CD14-positive monocyte (primary cell): ENCODE measurements at regions not wholly inside any gene's neighbourhood (a gene's known extent, or its start where the extent isn't known, plus 50 kb on each side); places are given as distances from the start of the nearest gene placed in this dataset.
"Not testable (repeated sequence)": the region's sequence is repeated elsewhere in the genome, so short reads cannot be mapped to it uniquely, and the experiment has no call there.

Experiments
- DNase-seq, 3 donors: peaks; one replicate each; pipeline ENCODE4 v3.0.0-alpha.2; 2011 to 2022
- H2AFZ ChIP-seq: 2 replicates; pipeline ENCODE4 v1.6.0; 2012; ENCODE audit warnings: mild to moderate bottlenecking, low read depth, low read length, inconsistent platforms; ENCODE audit not compliant: insufficient read depth, poor library complexity, severe bottlenecking
- H3K27ac ChIP-seq, 2 donors: 1 replicate in 1 of 2; 2 replicates in 1 of 2; pipeline ENCODE4 v1.5.1; 2012 to 2013; ENCODE audit warnings: low read length in 2 of 2, control low read depth in 1 of 2, inconsistent platforms in 1 of 2, low read depth in 1 of 2, mild to moderate bottlenecking in 1 of 2
- H3K27me3 ChIP-seq, 2 donors: one replicate each; pipeline versions ENCODE4 v1.6.0 to v1.6.1; 2011 to 2013; ENCODE audit warnings: low read length in 2 of 2; ENCODE audit not compliant: control insufficient read depth in 2 of 2, insufficient read depth in 2 of 2
- H3K36me3 ChIP-seq, 2 donors: replicated peaks in 1 of 2; 1 replicate in 1 of 2; 2 replicates in 1 of 2; pipeline versions ENCODE4 v1.5.1 to v1.6.1; 2012 to 2013; ENCODE audit warnings: low read length in 2 of 2, control low read depth in 1 of 2, inconsistent platforms in 1 of 2, mild to moderate bottlenecking in 1 of 2; ENCODE audit not compliant: insufficient read depth in 2 of 2, control insufficient read depth in 1 of 2
- H3K4me1 ChIP-seq, 2 donors: 1 replicate in 1 of 2; 2 replicates in 1 of 2; pipeline versions ENCODE4 v1.5.1 to v1.6.1; 2012 to 2013; ENCODE audit warnings: low read length in 2 of 2, control low read depth in 1 of 2, inconsistent platforms in 1 of 2, mild to moderate bottlenecking in 1 of 2, moderate library complexity in 1 of 2; ENCODE audit not compliant: insufficient read depth in 2 of 2, control insufficient read depth in 1 of 2
- H3K4me2 ChIP-seq: replicated peaks from 2 replicates; pipeline ENCODE3; 2012; ENCODE audit warnings: low read length, moderate library complexity, mild to moderate bottlenecking; ENCODE audit not compliant: poor library complexity, severe bottlenecking; ENCODE audit errors: extremely low read depth
- H3K4me3 ChIP-seq, 3 experiments: fragments of 200-600 bp in 1 of 3; sonication (generic) in 1 of 3; replicated peaks in 1 of 3; 1 replicate in 2 of 3; 2 replicates in 1 of 3; pipeline ENCODE4 v1.5.1; 2011 to 2013; ENCODE audit warnings: low read length in 3 of 3, mild to moderate bottlenecking in 3 of 3, control low read depth in 2 of 3, low read depth in 2 of 3, inconsistent platforms in 1 of 3, moderate library complexity in 1 of 3
- H3K79me2 ChIP-seq: 2 replicates; pipeline ENCODE4 v1.6.0; 2012; ENCODE audit warnings: mild to moderate bottlenecking, control low read depth, inconsistent platforms, low read length, moderate library complexity; ENCODE audit not compliant: insufficient read depth
- H3K9ac ChIP-seq: 2 replicates; pipeline ENCODE4 v1.6.0; 2017; ENCODE audit warnings: low read length, mild to moderate bottlenecking; ENCODE audit not compliant: insufficient read depth, poor library complexity, severe bottlenecking
- H3K9me3 ChIP-seq, 2 donors: replicated peaks in 1 of 2; 1 replicate in 1 of 2; 2 replicates in 1 of 2; pipeline versions ENCODE4 v1.5.1 to v1.6.1; 2012 to 2013; ENCODE audit warnings: low read length in 2 of 2, control low read depth in 1 of 2; ENCODE audit not compliant: control insufficient read depth in 1 of 2, insufficient read depth in 1 of 2
- H4K20me1 ChIP-seq: 2 replicates; pipeline ENCODE4 v1.6.0; 2012; ENCODE audit warnings: mild to moderate bottlenecking, low read length, control low read depth, moderate library complexity; ENCODE audit not compliant: insufficient read depth
- H3K27ac Mint-ChIP-seq, 7 donors: one replicate each; pipeline ENCODE4 v1.8.0; 2020; ENCODE audit warnings: mild to moderate bottlenecking in 7 of 7, mixed read lengths in 7 of 7, moderate library complexity in 6 of 7, inconsistent platforms in 2 of 7
- H3K27me3 Mint-ChIP-seq, 3 donors: one replicate each; pipeline ENCODE4 v1.8.0; 2021 to 2022; ENCODE audit warnings: low read depth in 3 of 3, mild to moderate bottlenecking in 3 of 3, mixed read lengths in 3 of 3, moderate library complexity in 3 of 3, inconsistent platforms in 1 of 3
- H3K36me3 Mint-ChIP-seq, 2 donors: one replicate each; pipeline ENCODE4 v1.8.0; 2020; ENCODE audit warnings: mixed read lengths in 2 of 2, inconsistent platforms in 1 of 2, mild to moderate bottlenecking in 1 of 2
- H3K4me1 Mint-ChIP-seq: one replicate; pipeline ENCODE4 v1.8.0; 2020; ENCODE audit warnings: mild to moderate bottlenecking, mixed read lengths
- H3K4me3 Mint-ChIP-seq, 2 donors: one replicate each; pipeline ENCODE4 v1.8.0; 2020; ENCODE audit warnings: mild to moderate bottlenecking in 2 of 2, mixed read lengths in 2 of 2, moderate library complexity in 1 of 2
- H3K9me3 Mint-ChIP-seq, 7 donors: one replicate each; pipeline ENCODE4 v1.8.0; 2020 to 2022; ENCODE audit warnings: mixed read lengths in 7 of 7, mild to moderate bottlenecking in 6 of 7, moderate library complexity in 6 of 7, inconsistent platforms in 2 of 7
- CTCF ChIP-seq: fragments of 200-600 bp; IDR thresholded peaks from one replicate; pipeline ENCODE4 v1.8.0; 2022; ENCODE audit warnings: antibody characterized with exemption, mild to moderate bottlenecking
- WGBS: methylation state at CpG from one replicate; pipeline ENCODE4 v1.1.5; 2013; ENCODE audit warnings: missing lambda C conversion rate; ENCODE audit not compliant: insufficient coverage; 5-methylcytosine and 5-hydroxymethylcytosine counted together
- intact Hi-C, 2 donors: fragments of 100-400 bp; cut with micrococcal nuclease; formaldehyde crosslinking; loops; one replicate each; pipeline versions ENCODE4 v1.15.0 to v1.15.1; 2023

DNA sequence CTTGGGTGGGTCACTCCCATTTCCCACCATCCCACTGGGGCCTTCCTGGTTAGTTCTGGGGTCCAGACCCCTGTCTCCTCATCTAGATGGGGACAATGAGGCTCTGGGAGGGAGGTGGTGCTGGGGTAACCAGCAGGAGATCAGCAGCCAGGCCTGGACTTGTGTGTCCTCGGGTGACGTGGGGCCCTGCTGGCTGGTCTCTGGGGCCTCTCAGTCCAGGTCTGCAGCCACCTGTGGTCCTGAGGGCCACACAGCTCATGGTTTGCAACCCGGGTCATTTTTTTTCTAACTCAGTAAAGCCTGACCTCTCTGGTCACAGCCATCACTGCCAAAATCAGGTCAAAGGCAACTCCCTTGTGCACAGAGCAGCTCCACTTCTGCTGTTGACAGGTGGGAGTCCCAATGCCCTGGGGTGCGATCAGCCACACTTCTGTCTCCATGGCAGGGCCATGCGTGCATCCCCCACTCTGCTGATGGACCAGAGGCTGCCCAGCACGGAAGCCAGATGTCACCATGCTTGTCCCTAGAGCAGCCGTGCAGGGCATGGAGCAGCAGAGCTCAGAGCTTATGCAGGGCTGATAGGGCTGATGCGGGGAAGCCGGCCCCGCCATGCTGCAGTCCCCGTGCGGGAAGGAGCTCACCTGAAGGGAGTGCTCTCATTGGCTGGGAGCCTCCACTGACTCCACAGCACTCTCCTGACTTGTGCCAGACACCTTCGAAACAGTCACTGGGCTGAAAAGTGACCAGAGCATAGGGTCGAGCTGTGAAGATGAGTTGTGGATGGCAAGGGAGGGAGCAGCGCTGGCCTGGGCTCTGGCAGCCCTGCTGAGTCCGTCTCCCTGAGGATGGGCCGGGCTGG is 250.9 kb downstream of the ADGRD1 start:
- 93% methylated on average over 9 of the region's 17 CpGs for WGBS
- Histone ChIP-seq H3K27ac (no peak overlapping the region), H3K36me3 (no peaks in the 10 kb centered on the region), H4K20me1 (no peaks in the 10 kb centered on the region), H3K4me3 (no peak overlapping the region), H3K4me2 (no peak overlapping the region), H3K4me1 (no peaks in the 10 kb centered on the region), H3K9ac (no peak overlapping the region), H3K9me3 (no peaks in the 10 kb centered on the region), H3K79me2 (no peaks in the 10 kb centered on the region), H2AFZ (no peak overlapping the region), H3K27me3 (no peaks in the 10 kb centered on the region)
- H3K27ac Mint-ChIP-seq: no peak overlapping the region
- intact Hi-C loops: no loop called here
- no peaks in the 10 kb centered on the region for H3K4me1 Mint-ChIP-seq
- peaks cover 0 to 2% (median 2%) of the 10 kb centered on the region in 3 donors for H3K27me3 Mint-ChIP-seq
- no peak for TF ChIP-seq CTCF
- no peak for DNase-seq
- H3K4me3 Mint-ChIP-seq: no peak overlapping the region
- no peaks in the 10 kb centered on the region for H3K36me3 Mint-ChIP-seq
- H3K9me3 Mint-ChIP-seq: peaks cover 0 to 1% (median 0%) of the 10 kb centered on the region in 7 donors

- H3K9me3 Mint-ChIP-seq, intact Hi-C loops, H3K27me3 Mint-ChIP-seq, H3K27me3 ChIP-seq, H3K36me3 ChIP-seq, H3K4me1 Mint-ChIP-seq, H4K20me1 ChIP-seq, H3K27ac ChIP-seq, H3K27ac Mint-ChIP-seq, H3K79me2 ChIP-seq, H3K4me1 ChIP-seq, H2AFZ ChIP-seq, H3K4me3 ChIP-seq, H3K36me3 Mint-ChIP-seq, H3K9ac ChIP-seq, DNase-seq, H3K4me3 Mint-ChIP-seq, H3K9me3 ChIP-seq, H3K4me2 ChIP-seq: not testable (repeated sequence)
- 98% methylated on average over 9 of the region's 23 CpGs for WGBS
These were observed 251.7 kb downstream of the ADGRD1 start for GRCh38 chr12:131205275-131205933.

GRCh38 chr12:131206630-131207299 is 253.1 kb downstream of the ADGRD1 start:
- not testable (repeated sequence) for H3K27me3 Mint-ChIP-seq

More at GRCh38 chr12:131206630-131207299, 253.1 kb downstream of the ADGRD1 start:
- H3K9ac ChIP-seq, H3K4me1 Mint-ChIP-seq, H3K27me3 ChIP-seq, H3K4me2 ChIP-seq, H3K9me3 Mint-ChIP-seq, DNase-seq, H3K36me3 Mint-ChIP-seq, H2AFZ ChIP-seq, H3K36me3 ChIP-seq, H4K20me1 ChIP-seq, H3K27ac Mint-ChIP-seq, H3K4me3 ChIP-seq, intact Hi-C loops, H3K9me3 ChIP-seq, H3K27ac ChIP-seq, H3K79me2 ChIP-seq, H3K4me3 Mint-ChIP-seq, H3K4me1 ChIP-seq: not testable (repeated sequence)
- WGBS: 100% methylated on average over 3 of the region's 19 CpGs
